ENCODE measurements at regions not wholly inside any gene's neighbourhood (a gene's known extent, or its start where the extent isn't known, plus 50 kb on each side); places are given as distances from the start of the nearest gene placed in this dataset.

DNA sequence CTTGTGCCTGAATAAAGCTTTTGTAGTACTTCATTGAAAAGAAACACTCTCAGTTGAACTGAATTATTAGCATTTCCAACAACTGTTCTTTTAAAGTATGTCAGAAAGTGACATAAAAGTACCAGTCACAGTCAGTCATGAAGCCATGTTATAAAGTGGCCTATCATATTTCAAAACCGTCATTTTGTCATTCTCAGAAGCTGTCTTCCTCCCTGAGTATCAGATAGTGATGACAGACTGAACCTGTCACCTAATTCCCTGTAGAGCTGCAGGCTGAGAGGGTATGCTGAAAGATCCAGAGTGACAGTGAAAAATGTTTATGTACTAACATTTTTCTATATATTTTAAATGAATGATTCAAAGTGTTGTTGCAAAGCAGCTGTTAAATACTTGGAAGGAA, 1121.7 kb upstream of the PRMT6 start:
- TF ChIP-seq CTCF (IDR thresholded peaks at IDR 0.05), result no peak
- no peak for TF ChIP-seq POLR2A (IDR thresholded peaks at IDR 0.05)
